HG03342 (cell line): ENCODE measurements at regions not wholly inside any gene's neighbourhood (a gene's known extent, or its start where the extent isn't known, plus 50 kb on each side); places are given as distances from the start of the nearest gene placed in this dataset.

Experiments used
- ATAC-seq: cut with Tn5 transposase; IDR thresholded peaks from one replicate; pipeline ENCODE4 v1.9.1; 2021; ENCODE audit warnings: mild to moderate bottlenecking, moderate library complexity; ENCODE audit not compliant: unreplicated experiment

GRCh38 chr11:128116447-128116846 lies 470.9 kb downstream of the ETS1 start:
- ATAC-seq = no peak

GRCh38 chr11:128105950-128106349 lies 481.4 kb downstream of the ETS1 start:
- no peak for ATAC-seq

- ATAC-seq = no peak
These were observed 481.8 kb downstream of the ETS1 start for GRCh38 chr11:128105511-128105910.

GRCh38 chr11:128103278-128103873 lies 484.0 kb downstream of the ETS1 start:
- ATAC-seq = no peak

- ATAC-seq = no peak
These were observed 488.6 kb downstream of the ETS1 start for GRCh38 chr11:128098781-128099180.

GRCh38 chr11:128095466-128095981 lies 491.8 kb downstream of the ETS1 start:
- ATAC-seq = no peak

DNA sequence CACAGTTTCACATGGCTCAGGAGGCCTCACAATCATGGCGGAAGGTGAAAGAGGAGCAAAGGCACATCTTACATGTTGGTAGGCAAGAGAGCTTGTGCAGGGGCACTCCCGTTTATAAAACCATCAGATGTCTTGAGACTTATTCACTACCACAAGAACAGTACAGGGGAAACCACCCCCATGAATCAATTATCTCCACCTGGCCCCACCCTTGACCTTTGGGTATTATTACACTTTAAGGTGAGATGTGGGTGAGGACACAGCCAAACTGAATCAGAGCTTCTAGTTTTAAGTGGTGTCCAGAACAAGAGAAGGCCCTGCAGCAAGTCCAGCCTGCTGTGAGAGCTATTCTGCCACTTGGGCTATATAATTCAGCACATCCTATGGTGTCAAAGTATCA lies 493.7 kb downstream of the ETS1 start:
- ATAC-seq = no peak

- no peak for ATAC-seq
These were observed 497.4 kb downstream of the ETS1 start for GRCh38 chr11:128089962-128090361.

DNA sequence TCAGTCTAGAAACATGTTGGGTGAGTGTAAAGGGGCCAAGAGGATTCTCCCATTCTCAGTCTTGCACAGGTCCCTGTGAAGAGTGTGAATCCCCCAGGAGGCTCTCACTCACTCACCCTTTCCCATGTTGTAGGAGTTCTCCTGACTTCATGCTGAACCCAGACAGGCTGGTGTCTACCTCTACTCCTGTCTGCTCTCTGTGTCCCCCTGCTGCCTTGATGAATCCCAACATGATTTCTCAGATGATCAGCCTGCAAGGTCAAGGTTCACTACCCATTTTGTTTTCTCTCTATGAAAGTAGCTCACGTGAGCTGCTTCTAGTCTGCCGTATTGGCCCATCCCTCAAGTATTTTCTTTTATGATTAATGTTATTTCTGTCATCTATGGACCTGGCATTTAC lies 500.6 kb downstream of the ETS1 start:
- ATAC-seq = no peak

- ATAC-seq = no peak
These were observed 502.1 kb downstream of the ETS1 start for GRCh38 chr11:128085276-128085675.

DNA sequence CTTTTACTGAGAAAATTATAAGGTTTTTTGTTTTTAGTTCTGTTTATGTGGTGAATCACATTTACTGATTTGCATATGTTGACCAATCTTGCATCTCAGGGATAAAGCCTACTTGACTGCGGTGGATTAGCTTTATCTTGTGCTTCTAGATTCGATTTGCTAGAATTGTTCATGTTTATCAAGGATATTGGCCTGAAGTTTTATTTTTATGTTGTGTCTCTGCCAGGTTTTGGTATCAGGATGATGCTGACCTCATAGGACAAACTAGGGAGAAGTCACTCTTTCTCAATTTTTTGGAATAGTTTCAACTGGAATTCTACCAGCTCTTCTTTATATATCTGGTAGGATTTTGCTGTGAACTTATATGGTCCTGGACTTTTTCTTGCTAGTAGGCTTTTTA lies 504.8 kb downstream of the ETS1 start:
- ATAC-seq = no peak

- ATAC-seq = no peak
These were observed 517.7 kb downstream of the ETS1 start for GRCh38 chr11:128069665-128070064.

DNA sequence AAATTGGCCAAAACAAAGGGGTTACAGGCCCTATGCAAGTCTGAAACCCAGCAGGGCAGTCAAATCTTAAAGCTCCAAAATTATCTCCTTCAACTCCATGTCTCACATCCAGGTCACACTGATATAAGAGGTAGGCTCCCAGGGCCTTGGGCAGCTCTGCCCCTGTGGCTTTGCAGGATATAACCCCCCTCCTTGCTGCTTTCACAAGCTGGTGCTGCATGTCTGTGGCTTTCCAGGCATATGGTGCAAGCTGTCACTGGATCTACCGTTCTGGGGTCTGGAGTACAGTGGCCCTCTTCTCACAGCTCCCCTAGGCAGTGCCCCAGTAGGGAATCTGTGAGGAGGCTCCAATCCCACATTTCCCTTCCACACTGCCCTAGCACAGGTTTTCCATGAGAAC lies 519.6 kb downstream of the ETS1 start:
- ATAC-seq = no peak

DNA sequence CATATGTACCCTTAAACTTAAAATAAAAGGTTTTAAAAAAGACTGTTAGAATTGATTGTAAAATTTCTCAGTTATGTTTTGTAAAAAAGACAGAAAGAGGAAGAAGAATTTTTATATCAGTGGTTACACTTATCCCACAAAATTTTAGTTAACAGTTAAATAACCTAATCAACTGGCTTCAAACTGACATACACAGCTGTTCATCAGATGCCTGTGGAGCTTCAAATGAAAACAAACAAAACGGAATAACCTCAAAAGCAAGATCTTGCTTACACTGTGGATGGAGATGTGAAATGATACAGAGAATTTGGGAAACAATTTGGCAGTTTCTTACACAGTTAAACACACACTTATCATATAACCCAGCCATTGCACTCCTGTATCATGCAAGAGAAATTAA lies 521.0 kb downstream of the ETS1 start:
- ATAC-seq = no peak

GRCh38 chr11:128061281-128061871 lies 526.0 kb downstream of the ETS1 start:
- ATAC-seq = no peak

DNA sequence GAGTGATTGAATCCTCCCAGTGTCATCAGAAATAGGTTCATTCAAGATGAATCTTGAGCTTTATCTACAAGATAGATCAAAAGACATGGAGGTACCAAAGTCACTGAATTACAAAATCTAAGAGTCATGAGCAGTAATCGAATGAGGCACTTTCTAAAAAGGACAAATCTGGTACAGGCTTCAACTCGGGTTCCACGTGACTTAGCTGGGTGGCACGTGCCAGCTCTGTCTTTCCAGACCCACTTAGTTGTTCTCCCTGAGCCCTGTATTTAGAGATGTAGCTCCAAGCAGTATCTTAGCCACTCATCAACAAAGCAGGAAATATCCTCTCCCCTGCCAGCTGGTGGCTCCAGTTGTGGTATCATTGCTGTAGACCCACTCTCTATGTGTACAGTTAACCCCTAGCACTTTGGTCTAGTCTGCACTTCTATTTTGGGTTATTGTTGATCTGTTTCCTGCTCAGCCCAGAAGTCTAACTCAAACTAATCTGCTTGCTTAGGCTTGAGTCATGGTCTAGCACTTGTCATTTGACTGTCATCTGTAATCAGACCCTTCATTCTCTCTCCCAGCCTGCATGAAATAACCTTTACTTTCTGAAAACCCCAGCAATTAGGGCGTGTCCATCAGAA lies 528.7 kb downstream of the ETS1 start:
- ATAC-seq = no peak

DNA sequence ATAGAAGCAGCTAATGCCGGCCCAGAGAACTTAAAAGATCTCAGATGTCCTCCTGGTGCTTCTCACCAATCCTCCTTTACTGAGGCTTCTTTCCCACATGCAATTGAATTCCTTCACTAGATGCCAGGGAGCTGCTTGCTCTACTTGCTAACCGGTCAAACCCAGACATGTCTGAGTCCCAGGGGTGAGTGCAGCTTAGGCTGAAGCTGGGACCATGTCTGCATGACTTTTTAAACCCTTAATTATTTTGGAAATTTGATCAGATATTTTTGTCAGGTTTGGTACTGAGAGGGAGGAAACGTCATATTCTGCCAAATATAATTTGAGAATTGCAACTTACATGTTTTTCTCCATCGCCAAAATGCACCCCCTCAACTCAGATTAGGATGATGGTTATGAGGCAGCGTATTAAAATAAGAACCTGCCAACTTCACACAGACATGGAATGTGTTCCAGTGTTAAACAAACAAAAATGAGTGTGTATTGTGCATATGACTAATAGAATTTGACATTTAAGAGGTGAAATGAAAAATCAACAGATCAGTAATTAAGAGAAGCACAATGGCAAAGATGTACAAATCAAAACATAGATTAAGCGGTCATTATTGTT lies 529.5 kb downstream of the ETS1 start:
- ATAC-seq = no peak

DNA sequence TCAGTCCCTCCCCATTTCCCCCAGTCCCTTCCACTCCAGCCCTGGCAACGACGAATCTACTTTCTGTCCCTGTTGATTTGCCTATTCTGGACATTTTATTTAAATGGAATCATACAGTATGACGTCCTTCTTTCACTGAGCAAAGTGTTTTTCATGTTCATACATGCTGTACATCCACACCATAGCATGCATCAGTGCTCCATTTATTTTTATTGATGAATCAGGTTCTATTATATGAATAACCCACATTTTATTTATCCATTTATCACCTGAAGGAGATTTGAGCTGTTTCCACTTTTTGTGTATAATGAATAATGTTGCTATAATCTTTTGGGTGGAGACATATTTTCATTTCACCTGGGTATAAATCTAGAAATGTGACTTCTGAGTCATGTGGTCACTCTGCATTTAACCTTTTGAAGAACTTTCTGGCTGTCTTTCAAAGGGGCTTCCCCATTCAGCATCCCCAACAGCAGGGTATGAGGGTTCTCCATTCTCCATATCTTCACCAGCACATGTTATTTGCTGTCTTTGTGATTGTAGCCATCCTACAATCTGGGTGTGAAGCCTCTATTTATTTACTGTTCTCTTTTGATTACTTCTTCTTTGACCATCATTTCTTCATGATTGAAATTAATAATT lies 531.7 kb downstream of the ETS1 start:
- ATAC-seq = no peak

GRCh38 chr11:128053981-128054931 lies 533.1 kb downstream of the ETS1 start:
- ATAC-seq = peak; percentile 63

DNA sequence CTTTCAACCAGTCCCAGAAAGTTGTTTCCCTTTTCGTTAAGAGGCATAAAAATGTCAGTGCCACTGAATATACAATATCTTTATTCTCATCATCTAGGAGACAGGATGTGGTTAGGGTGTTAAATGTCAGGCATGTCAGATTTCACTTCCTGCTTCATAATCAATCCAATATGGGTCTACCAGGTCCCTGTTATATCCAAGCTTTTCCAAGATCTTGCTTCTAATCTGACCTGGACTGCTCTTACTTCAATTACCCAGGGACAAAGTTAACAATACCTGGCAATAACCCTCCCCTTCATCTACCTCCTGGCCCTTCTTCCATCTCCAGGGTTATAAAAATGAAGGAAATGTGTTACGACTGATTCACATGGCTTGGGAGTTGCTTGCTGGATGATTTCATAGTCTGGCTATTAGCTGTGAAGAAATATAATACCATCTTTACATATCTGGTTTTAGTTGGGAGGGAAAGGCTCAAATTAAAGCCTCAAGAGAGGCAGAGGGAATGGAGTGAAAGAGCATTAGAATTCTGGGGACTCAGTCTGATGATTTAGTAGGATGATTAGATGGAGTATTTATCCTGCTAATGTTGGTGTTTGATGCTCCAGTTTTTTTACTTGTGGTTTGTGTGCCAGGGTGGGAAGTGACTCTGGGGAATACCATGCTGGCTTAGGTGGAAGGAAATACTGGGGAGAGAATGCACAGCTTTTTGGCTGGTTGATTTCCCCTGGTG lies 534.3 kb downstream of the ETS1 start:
- ATAC-seq = peak; percentile 44
